OCI-LY3 (cell line): ENCODE measurements at regions not wholly inside any gene's neighbourhood (a gene's known extent, or its start where the extent isn't known, plus 50 kb on each side); places are given as distances from the start of the nearest gene placed in this dataset.

Experiments used
- H2AFZ ChIP-seq: fragments of 200-600, 300-600 bp; shearing (Covaris generic); 2 replicates; pipeline ENCODE4 v1.6.0; 2014; ENCODE audit warnings: antibody characterized with exemption, low read depth, low read length
- H3K27ac ChIP-seq: fragments of 200-600, 300-600 bp; sonication (generic); 2 replicates; pipeline ENCODE4 v1.5.1; 2014; ENCODE audit warnings: mild to moderate bottlenecking, low read length, moderate library complexity, mixed read lengths
- H3K27me3 ChIP-seq: fragments of 200-600, 300-600 bp; sonication (generic); 2 replicates; pipeline ENCODE4 v1.6.1; 2014; ENCODE audit warnings: low read depth, low read length, mixed read lengths
- H3K36me3 ChIP-seq: fragments of 200-600, 300-600 bp; sonication (generic); replicated peaks from 2 replicates; pipeline ENCODE3; 2014; ENCODE audit warnings: low read depth, low read length, mixed read lengths
- H3K4me1 ChIP-seq: fragments of 300-600, 200-600 bp; sonication (generic); 2 replicates; pipeline ENCODE4 v1.6.1; 2014; ENCODE audit warnings: low read length, mixed read lengths
- H3K4me2 ChIP-seq: fragments of 200-600, 300-600 bp; sonication (generic); 2 replicates; pipeline ENCODE4 v1.6.1; 2014; ENCODE audit warnings: low read length, mixed read lengths
- H3K4me3 ChIP-seq: fragments of 300-600, 200-600 bp; sonication (generic); 2 replicates; pipeline ENCODE4 v1.5.1; 2014; ENCODE audit warnings: antibody characterized with exemption, mild to moderate bottlenecking, low read length, moderate library complexity
- H3K79me2 ChIP-seq: fragments of 300-600, 200-600 bp; shearing (Covaris generic); 2 replicates; pipeline ENCODE4 v1.6.1; 2014; ENCODE audit warnings: mild to moderate bottlenecking, low read length, mixed read lengths
- H3K9ac ChIP-seq: fragments of 300-600, 200-600 bp; shearing (Covaris generic); 2 replicates; pipeline ENCODE4 v1.6.0; 2014; ENCODE audit warnings: mild to moderate bottlenecking, low read length, moderate library complexity
- H3K9me3 ChIP-seq: fragments of 200-600, 300-600 bp; shearing (Covaris generic); 2 replicates; pipeline ENCODE4 v1.6.1; 2014; ENCODE audit warnings: low read length, mixed read lengths; ENCODE audit not compliant: insufficient read depth
- H4K20me1 ChIP-seq: fragments of 200-600, 300-600 bp; sonication (generic); 2 replicates; pipeline ENCODE4 v1.6.1; 2016; ENCODE audit warnings: low read length, mixed read lengths; ENCODE audit not compliant: insufficient read depth
- EZH2phosphoT487 ChIP-seq: fragments of 200-600 bp; shearing (Covaris generic); IDR thresholded peaks from 2 replicates; pipeline ENCODE4 v1.6.1; 2018; ENCODE audit warnings: antibody characterized with exemption, mixed run types, low read depth
- TF ChIP-seq, protein P1 (sequence below): fragments of 200-600, 300-600 bp; sonication (generic); IDR thresholded peaks from 2 replicates; pipeline ENCODE4 v1.5.1; 2014; ENCODE audit warnings: antibody characterized with exemption, low read length, low read depth

DNA sequence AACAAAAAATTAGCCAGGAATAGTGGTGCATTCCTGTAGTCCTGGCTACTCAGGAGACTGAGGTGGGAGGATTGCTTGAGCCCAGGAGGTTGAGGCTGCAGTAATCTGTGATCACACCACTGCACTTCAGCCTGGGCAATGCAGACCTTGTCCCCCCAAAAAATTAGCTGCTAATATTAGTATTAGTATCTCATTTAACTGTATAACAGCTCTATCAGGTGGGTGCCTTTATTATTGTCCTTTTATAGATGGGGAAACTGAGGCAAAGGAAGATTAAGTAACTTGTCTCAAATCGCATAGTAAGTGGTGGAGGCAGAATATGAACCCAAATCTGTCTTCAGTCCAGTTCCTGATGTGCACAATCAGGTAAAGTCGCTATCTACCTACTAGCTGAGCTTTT is 142.3 kb upstream of the CRY1 start:
- no peak overlapping the region for H2AFZ ChIP-seq
- no peaks in the 10 kb centered on the region for H3K4me1 ChIP-seq
- no peaks in the 10 kb centered on the region for H3K36me3 ChIP-seq
- H4K20me1 ChIP-seq, result no peaks in the 10 kb centered on the region
- no peaks in the 10 kb centered on the region for H3K79me2 ChIP-seq
- no peak overlapping the region for H3K4me3 ChIP-seq
- no peak overlapping the region for H3K27ac ChIP-seq
- TF ChIP-seq, protein P1, sequence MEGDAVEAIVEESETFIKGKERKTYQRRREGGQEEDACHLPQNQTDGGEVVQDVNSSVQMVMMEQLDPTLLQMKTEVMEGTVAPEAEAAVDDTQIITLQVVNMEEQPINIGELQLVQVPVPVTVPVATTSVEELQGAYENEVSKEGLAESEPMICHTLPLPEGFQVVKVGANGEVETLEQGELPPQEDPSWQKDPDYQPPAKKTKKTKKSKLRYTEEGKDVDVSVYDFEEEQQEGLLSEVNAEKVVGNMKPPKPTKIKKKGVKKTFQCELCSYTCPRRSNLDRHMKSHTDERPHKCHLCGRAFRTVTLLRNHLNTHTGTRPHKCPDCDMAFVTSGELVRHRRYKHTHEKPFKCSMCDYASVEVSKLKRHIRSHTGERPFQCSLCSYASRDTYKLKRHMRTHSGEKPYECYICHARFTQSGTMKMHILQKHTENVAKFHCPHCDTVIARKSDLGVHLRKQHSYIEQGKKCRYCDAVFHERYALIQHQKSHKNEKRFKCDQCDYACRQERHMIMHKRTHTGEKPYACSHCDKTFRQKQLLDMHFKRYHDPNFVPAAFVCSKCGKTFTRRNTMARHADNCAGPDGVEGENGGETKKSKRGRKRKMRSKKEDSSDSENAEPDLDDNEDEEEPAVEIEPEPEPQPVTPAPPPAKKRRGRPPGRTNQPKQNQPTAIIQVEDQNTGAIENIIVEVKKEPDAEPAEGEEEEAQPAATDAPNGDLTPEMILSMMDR, result no peak
- no peak for TF ChIP-seq EZH2phosphoT487
- peaks cover 32% of the 10 kb centered on the region for H3K27me3 ChIP-seq
- no peak overlapping the region for H3K4me2 ChIP-seq
- H3K9ac ChIP-seq, result no peak overlapping the region
- no peaks in the 10 kb centered on the region for H3K9me3 ChIP-seq

DNA sequence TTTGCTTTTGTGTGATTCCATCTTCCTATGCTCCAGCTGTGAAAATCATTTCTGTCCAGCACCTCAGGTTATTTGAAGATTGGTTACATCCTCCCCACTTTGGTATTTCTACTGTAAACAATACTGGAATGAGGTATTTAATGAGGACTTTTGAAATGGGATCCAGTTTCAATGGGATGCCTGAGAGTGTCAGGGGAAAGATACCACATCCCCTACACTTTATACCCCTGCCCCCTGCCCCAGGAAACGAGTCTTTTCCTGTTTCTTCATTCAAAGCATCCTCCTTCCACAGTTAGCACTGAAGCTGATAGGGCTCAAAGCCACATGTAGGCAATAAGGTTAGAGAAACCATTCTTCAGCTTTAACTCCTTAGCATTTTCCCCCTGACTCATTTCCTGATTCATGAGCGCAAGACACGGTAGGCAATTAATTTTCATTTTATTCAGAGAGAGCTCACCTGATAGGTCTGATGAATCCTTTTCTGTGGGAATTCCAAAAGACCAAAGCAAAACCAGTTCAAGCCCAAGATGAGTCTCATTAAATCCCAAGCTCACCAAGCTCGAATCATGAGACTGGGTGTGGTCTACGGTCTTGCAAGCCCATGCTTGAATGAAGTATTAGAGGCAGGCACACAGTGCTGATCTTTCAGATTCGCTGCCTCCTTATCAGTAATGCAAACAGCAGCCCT is 143.6 kb upstream of the CRY1 start:
- H4K20me1 ChIP-seq, result no peaks in the 10 kb centered on the region
- H2AFZ ChIP-seq, result no peak overlapping the region
- TF ChIP-seq EZH2phosphoT487, result no peak
- TF ChIP-seq, protein P1, result no peak

DNA sequence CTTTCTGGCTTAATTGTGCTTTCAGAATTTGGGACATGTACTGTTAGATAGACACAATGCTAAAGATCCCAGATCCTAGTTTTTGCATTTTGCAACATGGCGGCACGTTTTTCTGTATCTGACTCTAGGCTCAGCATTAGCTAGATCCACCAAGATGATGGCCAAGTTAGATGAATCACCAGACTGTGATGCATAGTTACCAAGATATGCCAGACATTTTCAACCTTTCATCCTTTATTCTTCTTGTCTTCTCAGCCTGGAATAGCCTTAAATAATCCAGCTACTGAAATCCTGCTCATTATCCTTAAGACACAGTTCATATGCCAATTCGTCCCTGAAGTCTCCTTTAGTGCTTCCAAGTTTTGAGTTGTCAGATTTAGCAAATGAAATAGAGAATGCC is 144.9 kb upstream of the CRY1 start:
- no peaks in the 10 kb centered on the region for H3K4me1 ChIP-seq
- TF ChIP-seq EZH2phosphoT487, result no peak
- TF ChIP-seq, protein P1, result no peak
- no peak overlapping the region for H3K4me2 ChIP-seq
- no peak overlapping the region for H2AFZ ChIP-seq
- H3K27me3 ChIP-seq, result peaks cover 40% of the 10 kb centered on the region
- no peak overlapping the region for H3K4me3 ChIP-seq
- no peaks in the 10 kb centered on the region for H3K36me3 ChIP-seq
- no peaks in the 10 kb centered on the region for H3K9me3 ChIP-seq
- H3K27ac ChIP-seq, result no peak overlapping the region
- no peak overlapping the region for H3K9ac ChIP-seq
- no peaks in the 10 kb centered on the region for H3K79me2 ChIP-seq
- H4K20me1 ChIP-seq, result no peaks in the 10 kb centered on the region

More for the DNA sequence above, 143.6 kb upstream of the CRY1 start:
- H3K9me3 ChIP-seq, result no peaks in the 10 kb centered on the region
- no peak overlapping the region for H3K4me3 ChIP-seq
- no peak overlapping the region for H3K27ac ChIP-seq
- no peaks in the 10 kb centered on the region for H3K36me3 ChIP-seq
- H3K79me2 ChIP-seq, result no peaks in the 10 kb centered on the region
- no peak overlapping the region for H3K9ac ChIP-seq
- no peaks in the 10 kb centered on the region for H3K4me1 ChIP-seq
- peaks cover 32% of the 10 kb centered on the region for H3K27me3 ChIP-seq
- H3K4me2 ChIP-seq, result no peak overlapping the region

DNA sequence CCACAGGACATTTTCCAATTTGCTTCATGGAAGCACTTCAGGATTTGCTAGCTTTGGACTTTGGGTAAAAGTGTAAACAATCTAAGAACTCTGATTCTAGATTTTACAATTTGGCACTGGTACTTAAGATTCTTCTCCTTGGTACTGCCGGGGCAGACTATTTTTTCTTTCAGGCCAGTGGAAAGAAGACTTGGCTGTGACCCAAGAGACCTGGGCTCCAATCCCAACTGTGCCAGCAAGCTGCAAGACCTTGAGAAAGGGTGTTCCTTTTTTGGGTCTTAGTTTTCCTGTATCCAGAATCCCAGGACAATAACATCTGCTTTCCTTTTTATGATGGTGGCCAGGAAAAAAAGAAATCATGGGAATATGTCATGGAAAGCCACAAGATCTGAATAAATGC is 148.1 kb upstream of the CRY1 start:
- no peaks in the 10 kb centered on the region for H4K20me1 ChIP-seq
- no peaks in the 10 kb centered on the region for H3K9me3 ChIP-seq
- H3K4me1 ChIP-seq, result no peaks in the 10 kb centered on the region
- peaks cover 37% of the 10 kb centered on the region for H3K27me3 ChIP-seq
- H3K36me3 ChIP-seq, result no peaks in the 10 kb centered on the region
- H2AFZ ChIP-seq, result no peak overlapping the region
- TF ChIP-seq, protein P1, result no peak
- no peak for TF ChIP-seq EZH2phosphoT487
- no peak overlapping the region for H3K9ac ChIP-seq
- no peak overlapping the region for H3K27ac ChIP-seq
- H3K4me3 ChIP-seq, result no peak overlapping the region
- no peaks in the 10 kb centered on the region for H3K79me2 ChIP-seq
- no peak overlapping the region for H3K4me2 ChIP-seq
